ENCODE measurements at regions not wholly inside any gene's neighbourhood (a gene's known extent, or its start where the extent isn't known, plus 50 kb on each side); places are given as distances from the start of the nearest gene placed in this dataset.
A peak's percentile ranks its signal among the peaks of the same experiment; 100 is the strongest.

GRCh38 chr7:142391191-142391992 is 133.5 kb upstream of the PRSS58 start:
- TF ChIP-seq USF1 (CRISPR knock-in tag; IDR thresholded peaks at IDR 0.05) (no peak), CTCF (IDR thresholded peaks at IDR 0.05) (peak; percentile 71), ATF1 (CRISPR knock-in tag; IDR thresholded peaks at IDR 0.05) (no peak), USF2 (CRISPR knock-in tag; IDR thresholded peaks at IDR 0.05) (no peak), MLX (CRISPR knock-in tag; IDR thresholded peaks at IDR 0.05) (no peak), ZSCAN18 (CRISPR knock-in tag; IDR thresholded peaks at IDR 0.05) (no peak), SP1 (CRISPR knock-in tag; conservative IDR thresholded peaks at IDR 0.05) (0 out of 2 replicates have a peak, but pooled peaks have one; percentile 18), ZNF281 (CRISPR knock-in tag; IDR thresholded peaks at IDR 0.05) (no peak), TP53 (CRISPR knock-in tag; IDR thresholded peaks at IDR 0.05) (no peak), ATF3 (CRISPR knock-in tag; conservative IDR thresholded peaks at IDR 0.05) (no peak)
